Mucosa of stomach (tissue), 1 donor: ENCODE measurements at regions not wholly inside any gene's neighbourhood (a gene's known extent, or its start where the extent isn't known, plus 50 kb on each side); places are given as distances from the start of the nearest gene placed in this dataset.

Source experiments
- H3K27me3 ChIP-seq: one replicate; pipeline ENCODE4 v1.7.0; 2013; ENCODE audit warnings: mild to moderate bottlenecking, low read length; ENCODE audit not compliant: control insufficient read depth, insufficient read depth
- H3K36me3 ChIP-seq: one replicate; pipeline ENCODE4 v1.7.0; 2013; ENCODE audit warnings: low read length; ENCODE audit not compliant: control insufficient read depth, insufficient read depth
- H3K4me1 ChIP-seq: one replicate; pipeline ENCODE4 v1.7.0; 2013; ENCODE audit warnings: mild to moderate bottlenecking, low read length; ENCODE audit not compliant: control insufficient read depth, insufficient read depth
- H3K4me3 ChIP-seq: one replicate; pipeline ENCODE4 v1.7.0; 2013; ENCODE audit warnings: low read length
- H3K9ac ChIP-seq: one replicate; pipeline ENCODE4 v1.7.0; 2013; ENCODE audit warnings: mild to moderate bottlenecking, low read length, moderate library complexity
- H3K9me3 ChIP-seq: one replicate; pipeline ENCODE4 v1.7.0; 2013; ENCODE audit warnings: mild to moderate bottlenecking, low read length, moderate library complexity; ENCODE audit not compliant: control insufficient read depth
- donor health status: Pancreatic carcinoma.

DNA sequence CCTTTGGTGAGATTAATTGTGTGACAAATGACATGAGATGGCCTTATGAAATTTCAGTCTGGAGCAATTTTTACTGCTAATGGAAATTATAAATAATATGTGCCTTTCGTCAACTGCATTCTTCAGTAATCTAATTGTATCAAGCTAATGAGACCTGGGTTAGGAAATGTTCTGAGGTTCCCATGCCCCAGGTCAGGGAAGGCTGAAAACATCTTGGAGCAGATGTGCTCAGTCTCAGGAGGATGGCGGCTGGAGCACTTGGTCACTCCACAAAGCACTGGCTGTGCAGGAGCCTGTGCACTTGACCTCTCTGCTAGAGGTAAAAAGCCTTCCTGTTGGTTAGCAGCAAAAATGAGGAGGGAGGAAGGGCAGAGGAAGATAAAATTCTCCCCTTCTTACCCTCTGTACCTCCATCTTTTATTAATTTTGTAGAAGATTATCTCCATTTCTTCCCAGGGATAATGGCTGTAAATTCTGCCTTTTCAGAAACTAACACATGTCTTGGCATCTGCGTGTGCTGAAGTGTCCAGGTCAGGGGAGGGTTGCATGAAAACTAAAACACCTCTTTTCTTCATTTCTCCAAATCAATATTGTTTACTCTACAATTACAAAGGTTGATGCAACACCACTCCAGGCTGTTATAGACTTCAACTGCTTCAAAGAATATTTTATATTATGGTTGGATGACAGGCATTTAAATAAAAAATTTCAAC lies 1606.4 kb upstream of the ACVR2A start:
- Histone ChIP-seq H3K27me3 (no peaks in the 10 kb centered on the region), H3K4me1 (no peaks in the 10 kb centered on the region), H3K9ac (no peak overlapping the region), H3K36me3 (no peaks in the 10 kb centered on the region), H3K4me3 (no peak overlapping the region), H3K9me3 (no peaks in the 10 kb centered on the region)

DNA sequence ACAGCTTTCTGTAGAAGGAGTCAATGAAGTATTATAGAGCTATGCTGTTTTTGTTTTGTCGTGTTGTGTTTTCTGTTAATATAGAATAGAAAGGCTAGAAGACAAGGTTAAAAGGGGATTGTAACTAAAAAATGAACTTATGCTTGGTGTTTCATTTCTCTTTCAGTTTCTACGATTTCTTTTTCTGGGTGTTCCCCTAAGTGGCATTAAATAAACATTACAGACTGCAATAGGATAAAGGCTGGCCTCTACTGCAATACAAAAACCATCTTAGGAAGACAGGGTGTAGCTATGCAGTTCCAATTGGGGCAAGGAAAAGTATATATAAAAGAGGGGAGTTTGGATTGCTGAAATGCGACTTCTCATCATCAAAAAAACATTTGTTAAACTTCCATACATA lies 1609.7 kb upstream of the ACVR2A start:
- H3K4me3 ChIP-seq, result no peak overlapping the region
- H3K4me1 ChIP-seq, result no peaks in the 10 kb centered on the region
- H3K9me3 ChIP-seq, result no peaks in the 10 kb centered on the region
- no peaks in the 10 kb centered on the region for H3K36me3 ChIP-seq
- no peaks in the 10 kb centered on the region for H3K27me3 ChIP-seq
- H3K9ac ChIP-seq, result no peak overlapping the region

DNA sequence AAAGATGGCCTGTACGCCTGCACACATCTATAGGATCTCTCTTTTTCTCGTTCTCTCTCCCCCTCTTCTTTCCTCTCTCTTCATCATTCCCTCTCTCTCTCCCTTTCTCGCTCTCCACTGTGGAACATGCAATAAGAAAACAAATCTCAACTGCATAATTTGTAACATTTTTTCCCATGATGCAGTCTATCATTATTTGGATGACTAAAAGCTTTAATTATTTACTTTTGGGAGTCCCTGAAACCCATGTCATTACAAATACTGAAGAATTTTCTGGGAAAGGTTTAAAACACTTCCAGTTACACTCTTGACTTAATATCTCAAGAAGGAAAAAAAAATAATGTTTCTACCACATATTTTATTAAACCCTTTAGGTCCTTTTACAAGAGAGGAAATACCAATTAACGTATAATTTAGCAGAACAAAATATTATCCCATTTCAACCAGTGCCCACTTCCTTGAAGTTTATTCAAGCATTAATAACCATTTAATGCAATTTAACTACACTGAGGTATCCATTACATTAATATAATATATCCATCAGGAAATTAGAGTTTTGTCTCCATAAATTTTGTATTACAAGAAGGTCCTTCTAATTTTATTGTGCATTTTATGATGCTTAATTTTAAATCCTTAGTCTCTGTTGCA lies 1615.2 kb upstream of the ACVR2A start:
- no peaks in the 10 kb centered on the region for H3K36me3 ChIP-seq
- H3K4me1 ChIP-seq, result no peaks in the 10 kb centered on the region
- no peak overlapping the region for H3K9ac ChIP-seq
- no peak overlapping the region for H3K4me3 ChIP-seq
- no peaks in the 10 kb centered on the region for H3K27me3 ChIP-seq
- no peaks in the 10 kb centered on the region for H3K9me3 ChIP-seq

DNA sequence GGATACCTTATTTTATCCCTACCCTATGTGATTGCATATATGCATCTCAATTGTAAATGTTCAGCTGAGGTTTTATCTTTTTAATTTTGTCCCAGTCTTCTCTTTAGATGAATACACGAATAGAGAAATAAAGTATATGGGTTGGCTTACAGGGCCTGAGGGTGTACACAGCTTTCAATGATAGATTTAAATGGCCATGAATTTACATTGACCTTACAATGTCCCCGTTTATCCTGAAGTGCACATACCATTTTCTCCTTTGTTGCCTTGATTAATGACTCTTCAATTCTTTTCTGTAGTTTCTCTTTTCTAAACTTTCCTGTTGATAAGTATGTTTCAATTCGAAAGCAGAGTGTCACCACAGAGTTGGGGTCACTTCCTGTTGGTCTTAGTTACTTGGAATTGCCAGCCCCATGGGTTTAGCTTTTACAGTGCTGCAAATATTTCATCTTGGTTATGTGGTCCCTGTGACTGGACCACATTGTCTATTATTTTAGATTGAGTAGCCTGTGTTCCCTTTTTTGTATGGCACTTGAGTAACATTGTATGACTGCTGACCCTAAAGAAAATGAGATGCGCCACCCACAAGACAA lies 1616.3 kb upstream of the ACVR2A start:
- Histone ChIP-seq H3K4me3 (no peak overlapping the region), H3K9ac (no peak overlapping the region), H3K36me3 (no peaks in the 10 kb centered on the region), H3K9me3 (no peaks in the 10 kb centered on the region), H3K4me1 (no peaks in the 10 kb centered on the region), H3K27me3 (no peaks in the 10 kb centered on the region)

DNA sequence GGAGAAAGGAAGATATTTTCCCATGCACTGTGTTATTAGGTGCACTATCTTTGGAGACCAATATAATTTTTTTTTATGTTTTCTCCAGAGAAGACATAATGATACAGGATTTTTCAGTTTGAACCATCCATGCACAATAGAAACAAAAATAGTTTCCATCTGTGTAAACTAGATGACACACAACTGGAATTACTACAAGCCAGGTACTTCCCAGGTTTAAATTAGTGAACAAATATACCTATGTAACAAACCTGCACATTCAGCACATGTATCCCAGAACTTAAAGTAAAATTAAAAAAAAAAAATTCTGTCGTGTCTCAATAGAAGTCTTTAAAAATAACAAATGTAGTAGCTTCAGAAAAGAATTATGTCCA lies 1616.8 kb upstream of the ACVR2A start:
- Histone ChIP-seq H3K36me3 (no peaks in the 10 kb centered on the region), H3K4me1 (no peaks in the 10 kb centered on the region), H3K9ac (no peak overlapping the region), H3K27me3 (no peaks in the 10 kb centered on the region), H3K9me3 (no peaks in the 10 kb centered on the region), H3K4me3 (no peak overlapping the region)

DNA sequence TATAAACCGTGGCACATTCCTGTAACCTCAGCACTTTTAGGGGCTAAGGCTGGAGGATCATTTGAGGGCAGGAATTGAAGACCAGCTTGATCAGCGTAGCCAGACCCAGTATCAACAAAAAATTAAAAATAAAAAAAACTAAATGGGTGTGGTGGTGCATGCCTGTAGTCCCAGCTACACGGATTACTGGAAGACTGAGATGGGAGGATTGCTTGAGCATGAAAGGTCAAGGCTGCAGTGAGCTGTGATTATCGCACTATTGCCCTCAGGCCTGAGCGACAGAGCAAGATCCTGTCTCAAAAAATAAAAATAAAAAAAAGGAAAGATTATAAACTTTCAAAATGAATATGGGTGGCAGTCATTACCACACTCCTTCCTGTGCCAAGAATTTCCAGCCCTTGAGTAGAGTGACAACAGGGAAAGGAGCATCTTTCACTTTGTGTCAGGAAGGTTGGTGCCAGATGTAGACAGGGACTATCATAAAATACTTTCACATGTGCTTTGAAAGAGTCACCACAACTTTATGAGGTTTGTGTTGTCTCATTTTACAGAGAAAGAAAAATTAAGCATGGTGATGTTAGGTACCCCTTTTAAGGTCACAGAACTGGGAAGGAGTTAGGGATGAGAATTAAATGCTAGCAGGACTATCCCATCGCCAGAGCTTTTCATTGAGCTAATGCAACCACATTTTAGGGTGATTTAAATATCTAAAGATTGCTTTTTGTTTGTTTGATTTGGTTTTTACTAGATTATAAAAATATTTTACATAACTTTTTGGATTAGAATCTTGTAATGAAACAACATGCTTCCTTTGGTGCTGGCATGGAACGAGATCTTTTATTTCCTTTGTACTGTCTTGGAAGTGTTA lies 1617.4 kb upstream of the ACVR2A start:
- no peaks in the 10 kb centered on the region for H3K9me3 ChIP-seq
- H3K4me1 ChIP-seq, result no peaks in the 10 kb centered on the region
- no peak overlapping the region for H3K9ac ChIP-seq
- H3K4me3 ChIP-seq, result no peak overlapping the region
- no peaks in the 10 kb centered on the region for H3K36me3 ChIP-seq
- H3K27me3 ChIP-seq, result no peaks in the 10 kb centered on the region

DNA sequence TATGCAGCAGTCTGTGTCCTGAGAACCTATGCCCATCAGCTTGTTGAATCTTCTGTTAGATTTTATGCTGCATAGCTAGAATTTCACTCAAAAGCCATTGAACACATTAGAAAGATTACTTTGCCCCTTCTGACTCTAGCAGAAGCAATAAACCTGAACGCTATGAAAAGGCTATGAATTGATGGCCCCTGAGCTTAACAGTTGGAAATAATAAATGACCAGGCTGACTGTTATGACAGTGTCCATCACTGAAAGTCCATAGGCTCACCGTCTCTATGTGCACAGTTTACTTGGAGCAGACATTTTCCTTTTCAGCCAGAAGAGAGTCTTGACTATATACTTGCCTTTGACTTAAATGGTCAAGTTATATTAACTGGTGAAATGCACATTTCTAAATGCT lies 1618.8 kb upstream of the ACVR2A start:
- Histone ChIP-seq H3K27me3 (no peaks in the 10 kb centered on the region), H3K36me3 (no peaks in the 10 kb centered on the region), H3K9ac (no peak overlapping the region), H3K9me3 (no peaks in the 10 kb centered on the region), H3K4me1 (no peaks in the 10 kb centered on the region), H3K4me3 (no peak overlapping the region)

DNA sequence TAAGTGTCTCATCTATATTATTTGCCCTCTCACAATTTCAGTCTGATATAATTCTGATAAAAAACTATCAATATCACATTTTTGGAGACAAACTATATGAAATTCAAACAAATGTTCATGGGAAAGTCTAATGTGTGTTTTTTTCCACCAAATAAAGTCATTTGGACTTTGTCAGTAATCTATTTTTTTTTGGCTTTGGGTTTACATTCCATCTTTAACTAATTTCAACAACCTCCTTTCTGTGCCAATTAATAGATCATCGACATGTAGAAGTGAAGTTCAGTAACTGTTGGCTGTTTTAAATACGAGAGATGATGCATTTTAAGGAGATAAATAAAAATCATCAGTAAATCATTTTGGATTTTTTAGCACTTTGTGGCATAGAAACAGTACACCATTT lies 1623.0 kb upstream of the ACVR2A start:
- H3K27me3 ChIP-seq, result no peaks in the 10 kb centered on the region
- no peaks in the 10 kb centered on the region for H3K9me3 ChIP-seq
- H3K4me3 ChIP-seq, result no peak overlapping the region
- no peaks in the 10 kb centered on the region for H3K36me3 ChIP-seq
- no peak overlapping the region for H3K9ac ChIP-seq
- H3K4me1 ChIP-seq, result no peaks in the 10 kb centered on the region

DNA sequence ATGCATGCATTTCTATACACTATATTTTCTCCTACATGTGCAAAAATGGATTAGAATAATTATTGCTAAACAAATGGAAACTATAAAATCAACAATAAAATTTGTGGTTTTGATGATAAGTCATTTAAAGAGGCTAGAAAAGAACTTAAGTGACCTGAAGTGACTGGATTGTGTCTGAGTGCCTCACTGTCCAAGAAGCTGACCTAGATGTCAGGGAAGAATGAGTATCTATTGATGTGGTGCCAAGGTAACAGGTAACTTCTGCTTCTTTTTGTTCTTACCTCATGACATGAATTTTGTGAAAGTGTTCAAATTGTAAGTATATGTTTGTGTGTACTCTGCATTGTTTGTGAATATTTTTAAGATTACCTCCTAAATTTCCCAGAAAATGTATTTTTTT lies 1623.9 kb upstream of the ACVR2A start:
- Histone ChIP-seq H3K4me3 (no peak overlapping the region), H3K27me3 (no peaks in the 10 kb centered on the region), H3K9me3 (no peaks in the 10 kb centered on the region), H3K36me3 (no peaks in the 10 kb centered on the region), H3K9ac (no peak overlapping the region), H3K4me1 (no peaks in the 10 kb centered on the region)

DNA sequence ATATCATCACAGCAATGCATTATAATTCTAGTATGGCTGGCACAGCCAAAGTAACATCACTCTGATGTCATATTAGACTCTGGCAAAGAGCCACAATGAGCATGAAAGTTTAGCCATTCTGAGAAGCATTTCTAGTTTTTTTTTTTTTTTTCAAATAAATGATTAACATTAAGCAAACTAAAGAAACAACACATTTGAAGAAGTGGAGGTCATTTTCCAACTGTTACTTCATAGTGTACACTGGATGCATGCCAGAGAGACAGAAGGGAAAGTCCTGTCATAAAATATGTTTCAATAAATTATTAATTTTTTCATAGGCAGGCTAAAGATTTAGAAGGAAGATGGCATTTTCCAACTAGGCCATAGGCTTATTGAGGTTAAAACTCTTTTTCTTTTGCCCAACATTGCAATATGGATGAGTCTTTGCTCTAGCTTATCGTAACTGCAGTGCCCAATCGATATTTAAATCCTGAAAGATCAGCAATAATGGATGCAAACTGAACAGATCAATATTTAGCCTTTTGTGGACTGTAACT lies 1630.4 kb upstream of the ACVR2A start:
- no peaks in the 10 kb centered on the region for H3K4me1 ChIP-seq

DNA sequence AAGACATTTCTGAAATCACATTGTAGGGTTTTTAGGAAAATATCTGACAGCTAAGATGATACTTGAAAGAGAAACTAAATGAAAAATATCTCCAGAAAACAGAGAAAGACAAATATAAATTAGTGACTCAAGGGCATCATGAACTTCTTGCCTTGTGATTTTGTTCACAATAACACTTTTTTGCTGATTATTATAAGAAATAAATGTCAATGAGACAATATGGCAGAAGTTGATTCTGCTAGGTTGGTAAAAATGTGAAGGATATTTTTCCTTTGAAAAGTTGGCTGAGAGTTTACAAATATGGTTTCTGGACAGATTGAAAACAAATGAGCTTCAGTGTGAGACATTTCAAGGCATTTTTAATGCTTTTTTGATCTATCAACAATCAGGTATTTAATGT lies 1631.2 kb upstream of the ACVR2A start:
- Histone ChIP-seq H3K9ac (no peak overlapping the region), H3K27me3 (no peaks in the 10 kb centered on the region), H3K4me3 (no peak overlapping the region), H3K9me3 (no peaks in the 10 kb centered on the region), H3K4me1 (no peaks in the 10 kb centered on the region), H3K36me3 (no peaks in the 10 kb centered on the region)

More for the DNA sequence above, 1630.4 kb upstream of the ACVR2A start:
- Histone ChIP-seq H3K9ac (no peak overlapping the region), H3K36me3 (no peaks in the 10 kb centered on the region), H3K9me3 (no peaks in the 10 kb centered on the region), H3K27me3 (no peaks in the 10 kb centered on the region), H3K4me3 (no peak overlapping the region)

DNA sequence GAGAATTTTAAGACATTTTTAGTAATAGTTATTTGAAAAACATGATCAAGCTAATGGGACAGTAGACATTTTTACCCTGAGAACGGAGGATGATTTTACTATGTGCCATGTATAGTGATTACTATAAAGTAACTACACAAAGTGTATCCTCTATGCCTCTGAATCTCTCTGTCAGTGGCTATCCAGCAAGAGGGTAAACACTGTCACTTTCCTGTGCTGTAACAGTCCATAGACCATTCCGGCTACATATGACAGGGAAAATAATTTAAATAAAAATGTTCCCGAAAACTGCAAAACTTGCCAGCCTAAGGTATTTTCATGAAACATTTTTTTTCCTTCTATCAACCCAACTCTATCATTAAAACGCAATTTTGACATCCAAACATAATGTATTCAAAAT lies 1632.2 kb upstream of the ACVR2A start:
- Histone ChIP-seq H3K4me1 (no peaks in the 10 kb centered on the region), H3K27me3 (no peaks in the 10 kb centered on the region), H3K9me3 (no peaks in the 10 kb centered on the region), H3K9ac (no peak overlapping the region), H3K36me3 (no peaks in the 10 kb centered on the region), H3K4me3 (no peak overlapping the region)
